ENCODE measurements at regions not wholly inside any gene's neighbourhood (a gene's known extent, or its start where the extent isn't known, plus 50 kb on each side); places are given as distances from the start of the nearest gene placed in this dataset.

GRCh38 chr10:130963786-130964522 lies 347.6 kb downstream of the TCERG1L start:
- TF ChIP-seq POLR2AphosphoS5 (IDR thresholded peaks at IDR 0.05), result no peak
- no peak for TF ChIP-seq CTCF (IDR thresholded peaks at IDR 0.05)
- no peak for TF ChIP-seq POLR2A (IDR thresholded peaks at IDR 0.05)
- Histone ChIP-seq H3K27me3 (peaks cover 0 to 15% of the 10 kb centered on the region in 2 donors), H3K9me3 (no peaks in the 10 kb centered on the region), H3K4me1 (no peaks in the 10 kb centered on the region), H3K36me3 (no peaks in the 10 kb centered on the region), H3K27ac (no peak overlapping the region), H3K4me3 (no peak overlapping the region)
- no peak for DNase-seq (ENCODE audit: low spot score in 2 of 2)
- intact Hi-C loops (cut with DNase I; ENCODE audit: low total_unique reads), result no loop called here

GRCh38 chr10:130964771-130965170 lies 346.8 kb downstream of the TCERG1L start:
- Histone ChIP-seq H3K36me3 (no peaks in the 10 kb centered on the region), H3K4me1 (no peaks in the 10 kb centered on the region), H3K27me3 (peaks cover 0 to 16% of the 10 kb centered on the region in 2 donors), H3K9me3 (no peaks in the 10 kb centered on the region), H3K4me3 (no peak overlapping the region), H3K27ac (no peak overlapping the region)
- TF ChIP-seq POLR2A (IDR thresholded peaks at IDR 0.05) (no peak), POLR2AphosphoS5 (IDR thresholded peaks at IDR 0.05) (no peak), CTCF (IDR thresholded peaks at IDR 0.05) (no peak)
- intact Hi-C loops (cut with DNase I; ENCODE audit: low total_unique reads), result no loop called here
- DNase-seq (ENCODE audit: low spot score in 2 of 2), result no peak

- TF ChIP-seq POLR2A (IDR thresholded peaks at IDR 0.05), result no peak
- no peak for TF ChIP-seq POLR2AphosphoS5 (IDR thresholded peaks at IDR 0.05)
- TF ChIP-seq CTCF (IDR thresholded peaks at IDR 0.05), result no peak
- no peak for DNase-seq (ENCODE audit: low spot score in 2 of 2)
Measured at GRCh38 chr10:130967161-130967560, 344.4 kb downstream of the TCERG1L start.

GRCh38 chr10:130967784-130968183 lies 343.7 kb downstream of the TCERG1L start:
- no peak for TF ChIP-seq CTCF (IDR thresholded peaks at IDR 0.05)
- no peak for TF ChIP-seq POLR2AphosphoS5 (IDR thresholded peaks at IDR 0.05)
- no peak for TF ChIP-seq POLR2A (IDR thresholded peaks at IDR 0.05)
- H3K9me3 ChIP-seq, result no peaks in the 10 kb centered on the region
- no peaks in the 10 kb centered on the region for H3K36me3 ChIP-seq
- H3K4me1 ChIP-seq, result no peaks in the 10 kb centered on the region
- H3K27me3 ChIP-seq, result peaks cover 0 to 20% of the 10 kb centered on the region in 2 donors
- H3K27ac ChIP-seq, result no peak overlapping the region
- no peak overlapping the region for H3K4me3 ChIP-seq
- DNase-seq (ENCODE audit: low spot score in 2 of 2), result no peak
- intact Hi-C loops (cut with DNase I; ENCODE audit: low total_unique reads), result no loop called here

More at GRCh38 chr10:130967161-130967560, 344.4 kb downstream of the TCERG1L start:
- Histone ChIP-seq H3K36me3 (no peaks in the 10 kb centered on the region), H3K9me3 (no peaks in the 10 kb centered on the region), H3K4me1 (no peaks in the 10 kb centered on the region), H3K4me3 (no peak overlapping the region), H3K27ac (no peak overlapping the region), H3K27me3 (peaks cover 0 to 24% of the 10 kb centered on the region in 2 donors)
- intact Hi-C loops (cut with DNase I; ENCODE audit: low total_unique reads), result no loop called here

GRCh38 chr10:130968511-130968910 lies 343.0 kb downstream of the TCERG1L start:
- DNase-seq (ENCODE audit: low spot score in 2 of 2), result no peak
- no peaks in the 10 kb centered on the region for H3K36me3 ChIP-seq
- H3K4me1 ChIP-seq, result no peaks in the 10 kb centered on the region
- H3K9me3 ChIP-seq, result no peaks in the 10 kb centered on the region
- no peak overlapping the region for H3K27ac ChIP-seq
- intact Hi-C loops (cut with DNase I; ENCODE audit: low total_unique reads), result no loop called here
- peaks cover 0 to 16% of the 10 kb centered on the region in 2 donors for H3K27me3 ChIP-seq
- H3K4me3 ChIP-seq, result no peak overlapping the region
- TF ChIP-seq POLR2A (IDR thresholded peaks at IDR 0.05) (no peak), CTCF (IDR thresholded peaks at IDR 0.05) (no peak), POLR2AphosphoS5 (IDR thresholded peaks at IDR 0.05) (no peak)
